ENCODE measurements at regions not wholly inside any gene's neighbourhood (a gene's known extent, or its start where the extent isn't known, plus 50 kb on each side); places are given as distances from the start of the nearest gene placed in this dataset.

DNA sequence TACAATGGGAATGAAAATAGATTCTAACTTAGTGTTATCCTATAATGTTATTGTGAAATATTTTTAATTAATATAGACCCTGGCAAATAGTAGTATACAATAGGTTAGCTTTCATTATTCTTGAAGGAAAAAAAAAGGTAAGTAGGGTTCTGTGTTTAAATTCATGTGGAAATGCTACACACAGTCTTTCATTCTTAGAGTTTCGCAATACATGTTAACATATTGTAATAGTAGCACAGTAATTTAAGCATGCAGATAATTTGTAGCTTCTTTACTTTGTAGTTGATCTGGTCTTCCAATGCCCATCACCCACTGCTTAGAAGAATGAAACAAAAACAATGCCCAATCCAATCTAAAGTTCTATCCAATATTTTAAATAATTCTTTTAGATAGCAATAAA, 54.8 kb upstream of the MSTN start:
- no peaks in the 10 kb centered on the region for H3K9me3 ChIP-seq (ENCODE audit: control insufficient read depth, low read length)
- no peak overlapping the region for H3K4me3 ChIP-seq (ENCODE audit: low read length in 2 of 2)
- DNase-seq (no peak), ATAC-seq (ENCODE audit: low FRiP score) (no peak)
- H3K36me3 ChIP-seq (ENCODE audit: control insufficient read depth in 1 of 2, insufficient read depth in 2 of 2, low read length in 1 of 2), result no peaks in the 10 kb centered on the region
- H3K27ac ChIP-seq (ENCODE audit: low read depth in 1 of 2, low read length in 2 of 2), result no peak overlapping the region
- intact Hi-C loops (cut with DNase I), result no loop called here
- no peaks in the 10 kb centered on the region for H3K27me3 ChIP-seq (ENCODE audit: control insufficient read depth in 1 of 2, insufficient read depth in 2 of 2, low read length in 1 of 2)
- H3K4me1 ChIP-seq (ENCODE audit: control insufficient read depth in 1 of 2, insufficient read depth in 2 of 2, low read length in 2 of 2), result no peaks in the 10 kb centered on the region
- WGBS, 2 donors, result 95 to 98% methylated on average over 1 of the region's 1 CpG

DNA sequence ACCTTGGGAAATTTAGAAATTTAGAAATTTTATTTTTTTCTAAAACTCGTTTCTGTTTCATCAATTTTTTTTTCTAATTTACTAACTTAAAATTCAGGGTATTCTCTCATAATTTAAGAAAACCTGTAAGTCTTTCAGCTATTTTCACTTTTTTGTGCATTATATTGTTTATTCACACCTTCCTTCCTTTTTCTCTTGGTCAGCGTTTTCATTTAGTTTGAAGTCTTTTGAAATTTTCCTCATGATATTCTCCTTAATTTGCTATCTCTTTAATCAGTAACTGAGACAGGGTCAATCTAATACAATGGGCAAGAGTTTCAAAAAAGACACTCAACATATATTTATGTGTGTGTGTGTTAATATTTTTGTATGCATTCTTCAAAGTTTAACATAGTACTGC, 50.5 kb upstream of the MSTN start:
- ATAC-seq (ENCODE audit: low FRiP score) (no peak), DNase-seq (no peak)
- H3K9me3 ChIP-seq (ENCODE audit: control insufficient read depth, low read length), result no peaks in the 10 kb centered on the region
- H3K27ac ChIP-seq (ENCODE audit: low read depth in 1 of 2, low read length in 2 of 2), result no peak overlapping the region
- 92 to 95% methylated on average over 2 of the region's 2 CpGs for WGBS, 2 donors
- no peaks in the 10 kb centered on the region for H3K27me3 ChIP-seq (ENCODE audit: control insufficient read depth in 1 of 2, insufficient read depth in 2 of 2, low read length in 1 of 2)
- H3K4me1 ChIP-seq (ENCODE audit: control insufficient read depth in 1 of 2, insufficient read depth in 2 of 2, low read length in 2 of 2), result no peaks in the 10 kb centered on the region
- intact Hi-C loops (cut with DNase I), result no loop called here
- no peaks in the 10 kb centered on the region for H3K36me3 ChIP-seq (ENCODE audit: control insufficient read depth in 1 of 2, insufficient read depth in 2 of 2, low read length in 1 of 2)
- no peak overlapping the region for H3K4me3 ChIP-seq (ENCODE audit: low read length in 2 of 2)

All from aorta (tissue), 5 donors.